Endothelial cell of umbilical vein (primary cell): ENCODE measurements at regions not wholly inside any gene's neighbourhood (a gene's known extent, or its start where the extent isn't known, plus 50 kb on each side); places are given as distances from the start of the nearest gene placed in this dataset.

ENCODE experiments used
- CTCF ChIP-seq, 2 donors: IDR thresholded peaks; 1 replicate in 1 of 2; 2 replicates in 1 of 2; pipeline ENCODE4 v1.5.1; 2011; ENCODE audit warnings: low read length in 2 of 2, mild to moderate bottlenecking in 2 of 2, moderate library complexity in 2 of 2, control low read depth in 1 of 2, inconsistent platforms in 1 of 2, low read depth in 1 of 2; ENCODE audit not compliant: insufficient read depth in 1 of 2; ENCODE audit errors: extremely low read depth in 1 of 2
- POLR2AphosphoS5 ChIP-seq: IDR thresholded peaks from 2 replicates; pipeline ENCODE4 v1.6.1; 2012; ENCODE audit warnings: low read depth, mild to moderate bottlenecking, control low read depth, low read length, moderate library complexity; ENCODE audit not compliant: insufficient read depth

DNA sequence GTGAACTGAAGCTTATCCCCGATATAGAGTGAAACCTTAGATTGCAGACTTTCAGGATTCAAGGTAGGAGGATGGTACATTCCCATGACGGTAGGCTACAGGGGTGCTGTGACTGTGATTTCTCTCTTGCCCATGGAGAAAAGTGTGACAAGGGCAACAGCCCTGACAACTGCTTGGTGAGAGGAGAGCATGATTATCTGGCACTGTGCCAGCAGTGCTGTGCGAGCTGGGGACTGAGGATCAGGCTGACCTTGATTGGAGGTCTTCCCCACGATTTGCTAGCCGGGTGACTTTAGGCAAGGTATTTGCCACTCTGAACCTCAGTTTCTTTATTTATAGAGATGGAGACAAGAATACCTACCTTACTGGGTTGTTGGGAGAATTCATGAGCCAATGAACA lies 229.5 kb downstream of the PTEN start:
- no peak for TF ChIP-seq CTCF (IDR thresholded peaks at IDR 0.05; ENCODE audit: extremely low read depth in 1 of 2, insufficient read depth in 1 of 2, low read depth in 1 of 2, low read length in 2 of 2)
- no peak for TF ChIP-seq POLR2AphosphoS5
